ENCODE measurements at regions not wholly inside any gene's neighbourhood (a gene's known extent, or its start where the extent isn't known, plus 50 kb on each side); places are given as distances from the start of the nearest gene placed in this dataset.

DNA sequence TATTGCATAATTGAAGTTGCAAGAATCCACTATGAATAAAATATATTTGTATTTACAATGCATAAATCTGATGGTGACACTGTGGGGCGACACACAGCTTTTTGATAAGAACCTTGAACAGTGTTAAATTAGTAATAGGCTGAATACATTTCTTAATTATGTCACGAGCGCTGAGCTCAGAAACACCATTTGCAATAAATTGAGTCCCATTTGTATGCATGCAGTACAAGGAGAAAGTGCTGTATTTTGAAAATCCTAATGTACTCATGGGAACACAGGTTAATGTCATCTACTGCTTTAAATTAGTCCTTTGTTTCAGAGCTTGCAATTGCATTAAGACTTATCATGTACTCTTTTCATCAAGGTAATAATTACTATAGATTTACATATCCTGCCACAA lies 579.5 kb downstream of the RBFOX1 start:
- TF ChIP-seq CTCF (IDR thresholded peaks at IDR 0.05) (no peak), POLR2A (IDR thresholded peaks at IDR 0.05) (no peak)

Data from adrenal gland (tissue), 5 donors.